Stimulated activated naive CD8-positive, alpha-beta T cell treated with anti-CD3 and anti-CD28 coated beads, Interleukin-15, amount 100 ng/mL, for 72 hours (primary cell): ENCODE measurements at regions not wholly inside any gene's neighbourhood (a gene's known extent, or its start where the extent isn't known, plus 50 kb on each side); places are given as distances from the start of the nearest gene placed in this dataset.

Experiments used
- ATAC-seq: fragments of 150-1000 bp; cut with Tn5 transposase; 2 replicates; pipeline ENCODE4 v1.10.0; 2021; ENCODE audit warnings: mild to moderate bottlenecking, moderate library complexity
- DNase-seq, 2 donors: peaks; one replicate each; pipeline ENCODE4 v3.0.0; 2021 to 2022
- H3K27ac Mint-ChIP-seq, 2 donors: one replicate each; pipeline ENCODE4 v1.8.0; 2022; ENCODE audit warnings: mild to moderate bottlenecking in 2 of 2, mixed read lengths in 2 of 2, moderate library complexity in 2 of 2
- H3K27me3 Mint-ChIP-seq: one replicate; pipeline ENCODE4 v1.8.0; 2022; ENCODE audit warnings: mixed read lengths
- H3K4me1 Mint-ChIP-seq: one replicate; pipeline ENCODE4 v1.8.0; 2022; ENCODE audit warnings: mild to moderate bottlenecking, mixed read lengths
- H3K4me3 Mint-ChIP-seq, 2 donors: one replicate each; pipeline ENCODE4 v1.8.0; 2022; ENCODE audit warnings: mild to moderate bottlenecking in 2 of 2, mixed read lengths in 2 of 2, moderate library complexity in 1 of 2
- H3K9me3 Mint-ChIP-seq, 2 donors: one replicate each; pipeline ENCODE4 v1.8.0; 2022; ENCODE audit warnings: mixed read lengths in 2 of 2

DNA sequence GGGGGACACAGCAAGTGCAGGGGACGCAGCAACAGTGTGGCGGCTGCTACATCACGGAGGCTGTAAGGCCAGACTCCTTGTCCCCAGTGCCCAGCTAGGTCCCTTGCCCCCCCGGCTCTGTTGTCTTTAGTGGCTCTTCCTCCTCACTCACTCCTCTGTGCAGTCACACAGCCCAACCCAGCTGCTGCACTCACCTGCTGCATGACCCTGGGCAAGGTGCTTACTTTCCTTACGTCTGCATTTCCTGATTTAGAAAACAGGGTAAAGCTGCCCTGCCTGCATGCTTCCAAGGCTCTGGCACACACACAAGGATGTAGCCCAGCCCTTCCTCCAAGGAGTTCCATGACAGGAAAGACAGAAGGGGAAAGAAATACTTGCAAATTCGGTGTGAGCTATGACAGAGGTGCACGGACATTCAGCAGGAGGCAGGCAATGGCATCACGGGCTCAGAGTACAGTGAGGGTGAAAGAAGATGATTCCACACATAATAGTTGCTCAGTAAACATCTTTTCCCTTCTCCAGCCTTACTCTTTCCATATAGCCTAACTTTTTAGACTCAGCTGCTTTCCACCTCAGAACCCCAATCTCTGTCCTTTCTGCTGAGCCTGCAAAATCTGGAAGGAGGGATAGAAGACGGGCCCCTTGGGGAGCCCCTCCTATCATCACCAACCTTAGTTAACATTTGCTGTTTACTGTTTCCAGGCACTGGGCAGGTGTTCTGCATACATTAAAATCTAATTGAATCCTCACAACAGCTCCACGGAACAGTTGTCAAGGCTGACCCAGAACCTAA, 150.9 kb downstream of the MRM1 start:
- no peak for DNase-seq
- H3K4me1 Mint-ChIP-seq = no peaks in the 10 kb centered on the region
- no peak overlapping the region for H3K4me3 Mint-ChIP-seq
- H3K9me3 Mint-ChIP-seq = no peaks in the 10 kb centered on the region
- H3K27me3 Mint-ChIP-seq = no peaks in the 10 kb centered on the region
- no peak overlapping the region for H3K27ac Mint-ChIP-seq
- ATAC-seq = no peak

DNA sequence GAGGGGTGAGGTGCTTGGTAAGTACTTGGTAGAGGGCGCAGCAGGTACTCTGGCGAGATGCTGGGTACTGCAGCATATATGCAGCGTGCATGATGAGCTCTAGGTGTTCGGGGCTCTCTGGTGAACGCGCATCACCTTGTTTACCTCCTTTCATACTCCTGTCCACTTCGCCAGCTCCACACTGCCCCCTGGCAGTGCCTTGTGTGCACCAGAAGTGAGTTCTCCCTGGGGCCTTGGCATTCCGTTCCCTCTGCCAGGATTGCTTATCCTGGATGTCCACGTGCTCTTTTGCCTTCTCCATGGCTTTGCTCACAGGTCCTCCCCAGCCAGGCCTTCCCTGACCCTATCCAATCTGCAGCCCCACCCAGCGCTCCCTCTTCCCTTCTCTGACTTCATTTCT, 154.2 kb downstream of the MRM1 start:
- Mint-ChIP-seq H3K9me3 (no peaks in the 10 kb centered on the region), H3K4me1 (no peaks in the 10 kb centered on the region), H3K27me3 (no peaks in the 10 kb centered on the region), H3K27ac (no peak overlapping the region), H3K4me3 (no peak overlapping the region)
- ATAC-seq (peak; percentile 54), DNase-seq (peak; percentile 13 to 28)

DNA sequence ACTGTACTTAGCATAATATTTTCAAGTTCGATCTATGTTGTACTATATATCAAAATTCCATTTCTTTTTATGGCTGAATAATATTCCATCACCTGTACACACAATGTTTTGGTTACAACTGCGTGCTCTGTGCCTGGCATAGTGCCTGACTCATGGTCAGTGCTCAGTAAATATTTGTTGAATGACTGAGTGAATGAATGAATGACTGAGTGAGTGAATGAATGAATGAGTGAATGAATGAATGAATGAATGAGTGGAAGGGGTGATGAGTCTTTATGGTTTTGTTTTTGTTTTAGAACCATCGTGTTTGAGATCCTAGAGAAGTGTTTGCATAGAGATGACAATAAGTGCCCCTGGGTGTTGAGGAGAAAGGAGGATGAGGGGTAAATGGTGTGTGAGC, 155.3 kb downstream of the MRM1 start:
- no peak for DNase-seq
- Mint-ChIP-seq H3K27me3 (no peaks in the 10 kb centered on the region), H3K4me1 (no peaks in the 10 kb centered on the region), H3K27ac (no peak overlapping the region), H3K9me3 (peaks cover 0 to 4% of the 10 kb centered on the region in 2 donors), H3K4me3 (no peak overlapping the region)
- ATAC-seq = no peak

DNA sequence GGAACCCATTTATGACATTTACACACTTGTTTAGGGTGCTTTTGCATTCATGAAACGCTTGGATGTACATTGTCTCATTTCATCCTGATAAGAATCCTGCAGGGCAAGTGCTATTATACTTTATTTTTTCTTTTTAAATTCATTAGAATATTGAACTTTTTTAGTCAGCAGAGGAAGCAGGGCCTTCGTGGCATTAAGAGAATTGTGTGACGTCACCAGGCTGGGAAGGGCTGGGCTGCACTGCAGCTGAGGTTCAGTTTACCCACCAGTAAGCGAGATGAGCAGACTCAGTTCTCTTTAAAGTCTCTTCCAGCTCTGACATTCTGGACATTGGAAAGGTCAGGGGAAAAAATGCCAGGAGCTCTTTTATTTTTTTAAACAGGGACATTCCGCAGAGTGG, 159.0 kb downstream of the MRM1 start:
- H3K9me3 Mint-ChIP-seq = peaks cover 0 to 4% of the 10 kb centered on the region in 2 donors
- no peak overlapping the region for H3K27ac Mint-ChIP-seq
- no peak for ATAC-seq
- H3K27me3 Mint-ChIP-seq = no peaks in the 10 kb centered on the region
- peaks cover 16% of the 10 kb centered on the region for H3K4me1 Mint-ChIP-seq
- no peak for DNase-seq
- no peak overlapping the region for H3K4me3 Mint-ChIP-seq

DNA sequence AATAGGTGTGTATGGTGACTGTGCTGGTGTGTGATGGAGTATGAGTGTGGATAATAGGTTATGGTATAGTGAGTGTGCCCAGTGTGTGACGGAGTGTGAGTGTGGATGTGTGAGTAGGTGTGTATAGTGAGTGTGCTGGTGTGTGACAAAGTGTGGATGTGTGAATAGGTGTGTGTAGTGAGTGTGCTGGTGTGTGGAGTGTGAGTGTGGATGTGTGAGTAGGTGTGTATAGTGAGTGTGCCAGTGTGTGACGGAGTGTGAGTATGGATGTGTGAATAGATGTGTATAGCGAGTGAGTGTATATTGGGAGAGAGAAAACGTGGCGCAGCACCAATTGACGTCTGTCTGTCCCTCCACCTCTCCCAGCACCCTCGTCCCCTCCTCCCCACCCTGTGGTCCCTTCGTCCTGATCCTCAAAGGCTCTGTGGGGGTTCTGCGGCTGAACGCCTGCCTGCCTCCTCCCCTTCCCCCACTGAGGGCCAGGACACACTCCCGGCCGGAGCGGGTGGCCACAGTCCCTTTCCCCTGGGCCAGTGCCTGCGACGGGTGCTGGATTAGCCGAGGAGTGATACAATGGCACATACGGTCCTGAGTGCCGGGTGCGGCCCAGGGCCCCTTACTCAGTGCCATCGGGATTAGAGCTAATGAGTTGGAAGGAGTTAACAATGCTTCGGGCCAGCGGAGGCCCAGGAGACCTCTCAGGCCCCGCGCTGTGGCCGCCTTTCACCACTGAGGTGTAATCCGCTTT, 160.0 kb downstream of the MRM1 start:
- no peak for ATAC-seq

DNA sequence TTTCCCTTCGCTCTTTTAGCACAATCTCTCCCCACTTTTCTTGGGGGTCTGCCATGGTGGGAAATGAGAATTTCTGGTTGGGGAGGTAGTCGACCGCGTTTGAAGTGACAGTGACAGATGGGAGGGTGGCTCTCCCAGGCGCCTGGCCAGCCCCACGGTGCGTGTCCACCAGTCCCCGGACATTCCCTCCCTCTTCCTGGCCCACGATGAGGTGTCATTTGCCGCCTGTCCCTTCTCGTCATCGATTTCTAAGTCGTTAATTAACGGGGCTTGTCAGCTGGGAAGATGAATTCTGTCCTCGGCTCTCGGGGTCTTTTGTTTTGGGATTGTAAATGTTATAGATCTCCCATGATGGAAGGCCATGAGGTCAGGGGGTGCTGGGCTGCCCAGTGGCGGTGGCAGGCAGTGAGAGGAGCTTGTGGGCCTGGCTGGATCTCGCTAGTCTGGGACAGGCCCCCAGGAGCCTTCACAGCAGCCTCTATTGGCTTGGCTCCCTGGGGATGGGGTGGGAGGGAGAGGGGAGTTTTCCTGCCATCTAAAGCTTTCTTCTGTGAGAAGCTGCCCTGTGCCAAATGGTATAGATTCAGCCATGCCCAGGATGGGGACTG, 164.2 kb downstream of the MRM1 start:
- Mint-ChIP-seq H3K9me3 (peaks cover 0 to 4% of the 10 kb centered on the region in 2 donors), H3K27ac (no peak overlapping the region)
- ATAC-seq = no peak

More for the DNA sequence above, 160.0 kb downstream of the MRM1 start:
- DNase-seq = no peak
- no peak overlapping the region for H3K4me3 Mint-ChIP-seq
- no peak overlapping the region for H3K27ac Mint-ChIP-seq
- H3K9me3 Mint-ChIP-seq = peaks cover 0 to 4% of the 10 kb centered on the region in 2 donors
- H3K4me1 Mint-ChIP-seq = peaks cover 16% of the 10 kb centered on the region
- no peaks in the 10 kb centered on the region for H3K27me3 Mint-ChIP-seq

DNA sequence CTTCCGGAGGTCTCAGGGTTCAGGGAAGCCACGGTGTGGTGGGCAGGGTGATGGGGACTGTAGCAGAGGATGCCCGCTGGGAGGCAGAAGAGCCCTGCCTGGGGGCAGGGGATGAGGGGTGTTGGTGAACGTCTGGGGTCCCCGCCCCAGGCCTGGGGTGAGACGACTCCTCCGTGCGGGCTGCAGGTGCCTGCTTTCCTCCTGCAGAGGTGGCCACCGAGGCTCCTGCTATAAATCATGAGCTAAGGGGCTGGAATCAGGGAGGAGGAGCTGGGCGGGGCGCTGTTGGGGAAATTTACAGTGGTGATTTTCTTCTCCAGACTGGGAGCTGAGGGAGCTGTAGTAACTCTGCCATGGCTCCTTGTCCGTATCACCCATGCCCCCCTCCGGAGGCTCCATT, 167.0 kb downstream of the MRM1 start:
- Mint-ChIP-seq H3K9me3 (no peaks in the 10 kb centered on the region), H3K27me3 (peaks cover 17% of the 10 kb centered on the region), H3K4me3 (no peak overlapping the region), H3K27ac (no peak overlapping the region), H3K4me1 (peaks cover 5% of the 10 kb centered on the region)
- DNase-seq = no peak
- ATAC-seq = no peak

More for the DNA sequence above, 164.2 kb downstream of the MRM1 start:
- Mint-ChIP-seq H3K27me3 (peaks cover 15% of the 10 kb centered on the region), H3K4me3 (no peak overlapping the region), H3K4me1 (peaks cover 16% of the 10 kb centered on the region)
- DNase-seq = no peak

DNA sequence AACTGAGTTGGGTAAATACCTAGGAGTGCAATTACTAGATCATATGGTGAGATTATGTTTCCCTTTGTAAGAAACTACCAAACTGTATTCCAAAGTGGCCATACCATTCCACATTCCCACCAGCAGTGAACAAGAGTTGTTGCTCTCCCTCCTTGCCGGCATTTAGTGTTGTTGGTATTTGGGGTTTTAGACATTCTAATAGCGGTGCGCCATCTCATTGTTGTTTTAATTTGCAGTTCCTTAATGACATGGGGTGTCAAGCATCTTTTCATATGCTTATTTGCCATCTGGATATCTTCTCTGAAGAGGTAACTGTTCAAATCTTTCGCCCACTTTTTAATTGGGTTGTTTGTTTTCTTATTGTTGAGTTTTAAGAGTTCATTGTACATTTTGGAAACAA, 164.2 kb upstream of the LHX1 start:
- no peaks in the 10 kb centered on the region for H3K9me3 Mint-ChIP-seq
- peaks cover 43% of the 10 kb centered on the region for H3K27me3 Mint-ChIP-seq
- no peak for ATAC-seq
- no peak for DNase-seq
- H3K27ac Mint-ChIP-seq = no peak overlapping the region
- H3K4me3 Mint-ChIP-seq = no peak overlapping the region
- no peaks in the 10 kb centered on the region for H3K4me1 Mint-ChIP-seq

DNA sequence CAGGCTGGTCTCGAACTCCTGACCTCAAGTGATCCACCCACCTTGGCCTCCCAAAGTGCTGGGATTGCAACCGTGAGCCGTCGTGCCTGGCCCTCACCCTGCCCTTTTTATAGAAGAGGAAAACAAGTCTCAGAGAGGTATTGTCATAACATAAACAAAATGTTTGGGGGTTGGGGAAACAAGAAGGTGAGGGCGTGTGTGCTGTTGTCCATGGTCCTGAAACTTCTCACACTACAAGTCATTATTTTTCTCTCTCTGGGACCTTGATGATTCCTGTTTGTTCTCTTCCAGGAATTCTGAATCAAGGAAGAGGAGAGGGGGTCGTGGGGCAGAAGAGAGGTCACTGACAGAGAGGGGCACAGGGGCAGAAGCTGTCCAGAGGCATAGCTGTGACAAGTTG, 160.2 kb upstream of the LHX1 start:
- Mint-ChIP-seq H3K27ac (no peak overlapping the region), H3K4me3 (no peak overlapping the region), H3K4me1 (no peaks in the 10 kb centered on the region), H3K9me3 (no peaks in the 10 kb centered on the region), H3K27me3 (peaks cover 61% of the 10 kb centered on the region)
- ATAC-seq = no peak
- DNase-seq = no peak

DNA sequence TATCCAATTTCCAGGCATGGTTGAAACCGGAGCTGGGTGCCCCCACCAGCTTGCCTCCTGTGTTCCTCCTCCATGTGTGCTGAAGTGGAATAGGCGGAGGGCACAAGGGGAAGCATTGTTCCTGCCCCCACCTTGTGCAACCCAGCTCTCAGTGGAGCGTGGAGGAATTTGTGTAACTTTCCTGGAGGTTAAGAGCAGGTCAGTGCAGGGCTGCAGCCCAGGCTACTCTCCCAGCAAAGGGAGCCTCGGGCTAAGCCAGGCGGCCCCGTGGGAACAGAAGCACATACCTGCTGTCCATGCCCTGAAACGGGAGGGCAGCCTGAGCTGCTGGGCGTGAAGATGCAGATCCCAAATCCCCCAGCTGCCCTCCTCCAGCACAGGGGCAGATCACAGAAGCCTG, 158.8 kb upstream of the LHX1 start:
- DNase-seq (no peak), ATAC-seq (no peak)
- H3K27ac Mint-ChIP-seq = no peak overlapping the region
- no peak overlapping the region for H3K4me3 Mint-ChIP-seq
- H3K9me3 Mint-ChIP-seq = no peaks in the 10 kb centered on the region
- H3K4me1 Mint-ChIP-seq = no peaks in the 10 kb centered on the region
- peaks cover 66% of the 10 kb centered on the region for H3K27me3 Mint-ChIP-seq

DNA sequence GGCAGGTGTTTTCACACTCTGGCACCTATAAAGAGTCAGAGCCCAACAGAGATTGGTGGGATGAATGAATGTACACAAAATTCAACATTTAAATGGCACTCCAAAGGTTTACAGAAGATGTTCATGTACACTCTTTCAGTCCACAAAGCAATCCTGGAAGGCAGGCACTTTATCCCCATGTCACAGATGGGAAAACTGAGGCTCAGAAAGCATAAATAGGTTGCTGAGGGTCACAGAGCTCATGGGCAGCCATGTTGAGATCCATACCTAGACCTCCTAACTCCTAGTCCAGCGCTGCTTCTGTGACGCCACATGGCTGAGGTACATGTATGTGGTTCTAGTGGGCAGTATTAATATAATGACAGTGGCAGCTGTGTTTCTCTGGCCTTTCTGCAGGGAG, 157.7 kb upstream of the LHX1 start:
- Mint-ChIP-seq H3K9me3 (no peaks in the 10 kb centered on the region), H3K4me1 (no peaks in the 10 kb centered on the region), H3K4me3 (no peak overlapping the region), H3K27ac (no peak overlapping the region), H3K27me3 (peaks cover 68% of the 10 kb centered on the region)
- DNase-seq (no peak), ATAC-seq (no peak)

DNA sequence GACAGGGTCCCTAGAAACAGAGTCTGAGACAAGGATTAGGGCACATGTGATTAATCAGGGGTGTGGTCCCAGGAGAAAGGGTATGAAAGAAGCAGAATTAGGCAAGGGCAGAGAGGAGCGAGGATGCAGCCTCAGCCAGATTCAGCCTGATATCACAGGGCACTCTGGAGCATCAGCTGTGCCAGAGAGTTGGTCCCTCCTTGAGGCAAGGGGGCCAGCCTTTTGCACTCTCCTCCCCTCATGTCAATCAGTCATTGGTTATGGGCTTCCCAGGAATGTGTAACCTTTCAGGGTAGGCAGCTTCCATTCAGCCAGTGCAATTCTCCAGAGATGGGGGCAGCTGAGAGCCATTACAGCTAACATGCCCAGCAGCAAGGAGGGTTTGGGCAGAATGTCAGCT, 152.6 kb upstream of the LHX1 start:
- Mint-ChIP-seq H3K4me1 (no peaks in the 10 kb centered on the region), H3K4me3 (no peak overlapping the region), H3K27ac (no peak overlapping the region), H3K27me3 (peaks cover 46% of the 10 kb centered on the region), H3K9me3 (no peaks in the 10 kb centered on the region)
- no peak for DNase-seq
- ATAC-seq = no peak

DNA sequence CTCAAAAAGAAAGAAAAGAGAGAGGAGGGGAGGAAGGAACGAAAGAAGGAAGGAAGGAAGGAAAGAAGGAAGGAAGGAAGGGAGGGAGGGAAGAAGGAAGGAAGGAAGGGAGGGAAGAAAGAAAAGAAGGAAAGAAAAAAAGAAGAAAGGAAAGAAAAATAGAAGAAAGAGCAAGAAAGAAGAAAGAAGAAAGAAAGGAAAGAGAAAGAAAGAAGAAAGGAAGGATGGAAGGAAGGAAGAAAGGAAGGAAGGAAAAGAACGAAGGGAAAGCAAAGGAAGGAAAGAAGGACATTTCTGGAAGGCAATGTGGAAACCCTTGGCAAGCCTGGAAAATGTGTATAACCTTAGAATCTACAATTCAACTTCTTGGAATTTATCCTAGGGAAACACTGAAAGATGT, 150.4 kb upstream of the LHX1 start:
- no peak for DNase-seq
- Mint-ChIP-seq H3K27ac (no peak overlapping the region), H3K4me3 (no peak overlapping the region), H3K9me3 (no peaks in the 10 kb centered on the region), H3K4me1 (no peaks in the 10 kb centered on the region), H3K27me3 (peaks cover 52% of the 10 kb centered on the region)
- no peak for ATAC-seq

DNA sequence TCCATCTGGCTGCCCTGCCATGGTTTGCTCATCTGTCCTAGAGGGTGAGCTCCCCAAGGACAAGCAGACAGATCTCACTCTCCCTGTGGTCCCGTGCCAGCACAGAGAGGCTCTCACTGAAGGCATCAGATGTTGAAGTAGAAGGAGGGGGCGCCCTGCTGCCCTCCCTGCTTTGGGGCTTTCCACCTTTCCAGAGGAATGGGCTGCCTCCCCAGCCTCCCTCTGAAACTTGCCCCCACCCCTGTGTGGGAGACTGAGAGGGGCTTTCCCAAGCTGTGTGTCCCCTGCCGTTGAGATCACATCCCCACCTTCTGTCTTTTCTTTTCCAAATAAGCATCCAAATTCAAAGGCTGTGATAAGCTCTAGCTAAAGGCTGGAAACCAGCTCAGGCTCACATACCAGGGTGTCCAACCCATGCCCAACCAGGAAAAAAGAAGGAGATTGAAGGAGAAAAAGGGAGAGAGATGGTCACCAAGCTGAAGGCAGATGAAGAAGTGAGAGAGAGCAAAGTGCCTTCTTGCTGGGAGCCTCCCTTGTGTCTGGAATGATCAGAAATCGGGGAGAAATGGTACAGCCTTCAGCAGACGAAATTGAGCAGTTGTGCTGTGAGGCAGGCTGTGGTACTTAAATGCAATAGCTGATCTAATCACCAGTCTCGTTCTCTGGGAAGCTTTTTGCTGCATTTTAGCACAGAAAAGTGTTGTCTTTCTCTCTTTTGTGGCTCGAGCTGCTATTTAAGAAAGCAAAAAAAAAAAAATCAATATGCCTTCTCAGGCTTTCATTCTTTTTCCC, 145.9 kb upstream of the LHX1 start:
- Mint-ChIP-seq H3K9me3 (no peaks in the 10 kb centered on the region), H3K4me3 (no peak overlapping the region), H3K27me3 (peaks cover 28% of the 10 kb centered on the region), H3K27ac (no peak overlapping the region), H3K4me1 (no peaks in the 10 kb centered on the region)
- no peak for ATAC-seq
- DNase-seq = no peak

DNA sequence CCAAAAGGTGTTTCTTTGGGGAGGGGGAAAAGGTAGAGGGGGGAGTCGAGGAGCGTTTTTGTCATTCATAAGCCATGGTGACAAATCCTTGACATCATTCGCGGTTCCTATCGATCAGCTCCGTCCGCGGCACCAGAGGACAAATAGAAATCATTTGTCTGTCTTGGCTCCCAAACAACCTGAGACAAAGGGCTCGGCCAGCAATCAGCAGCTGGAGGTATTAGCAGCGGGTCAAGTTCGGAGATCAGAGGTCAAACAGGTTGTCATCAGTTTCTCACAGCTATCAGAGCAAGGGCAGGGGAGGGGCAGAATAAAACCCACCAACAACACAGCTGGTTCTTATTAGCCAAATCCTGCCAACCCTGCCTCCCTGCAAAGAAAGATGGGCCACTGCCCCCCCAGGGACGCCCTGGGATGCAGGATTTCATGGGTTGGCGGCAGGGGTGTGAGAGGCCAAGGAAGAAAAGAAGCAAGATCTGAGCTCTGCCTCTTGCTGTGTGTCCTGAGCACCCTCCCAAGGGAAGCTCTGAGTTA, 145.3 kb upstream of the LHX1 start:
- Mint-ChIP-seq H3K27ac (peak overlapping the region in 1 of 2 donors; percentile 34), H3K9me3 (no peaks in the 10 kb centered on the region), H3K27me3 (peaks cover 21% of the 10 kb centered on the region), H3K4me1 (no peaks in the 10 kb centered on the region), H3K4me3 (no peak overlapping the region)
- ATAC-seq (no peak), DNase-seq (no peak)
